WTC11 (cell line): ENCODE measurements at regions not wholly inside any gene's neighbourhood (a gene's known extent, or its start where the extent isn't known, plus 50 kb on each side); places are given as distances from the start of the nearest gene placed in this dataset.

Source experiments
- ARID4B ChIP-seq: sonication (generic); formaldehyde crosslinking; IDR thresholded peaks from 2 replicates; pipeline ENCODE4 v1.8.0; 2023; ENCODE audit warnings: missing genetic modification reagents, mild to moderate bottlenecking, borderline replicate concordance
- ATF6 ChIP-seq: sonication (generic); formaldehyde crosslinking; IDR thresholded peaks from 2 replicates; pipeline ENCODE4 v1.8.1; 2023; ENCODE audit warnings: mild to moderate bottlenecking, missing genetic modification reagents
- ESRRA ChIP-seq: sonication (generic); formaldehyde crosslinking; IDR thresholded peaks from 2 replicates; pipeline ENCODE4 v1.8.1; 2022; ENCODE audit warnings: mild to moderate bottlenecking, missing genetic modification reagents, borderline replicate concordance
- MAX ChIP-seq: sonication (generic); formaldehyde crosslinking; IDR thresholded peaks from 2 replicates; pipeline ENCODE4 v1.8.0; 2022; ENCODE audit warnings: mild to moderate bottlenecking, missing genetic modification reagents
- SP1 ChIP-seq: sonication (generic); formaldehyde crosslinking; conservative IDR thresholded peaks from 2 replicates; pipeline ENCODE4 v1.8.1; 2022; ENCODE audit warnings: missing genetic modification reagents
- TEAD4 ChIP-seq: sonication (generic); formaldehyde crosslinking; IDR thresholded peaks from 2 replicates; pipeline ENCODE4 v1.8.0; 2022; ENCODE audit warnings: mild to moderate bottlenecking, missing genetic modification reagents

- TF ChIP-seq ARID4B (CRISPR knock-in tag) (no peak), ATF6 (CRISPR knock-in tag) (no peak), ESRRA (CRISPR knock-in tag) (no peak), SP1 (CRISPR knock-in tag) (no peak), MAX (CRISPR knock-in tag) (no peak), TEAD4 (no peak)
Measured at GRCh38 chr10:113225903-113226302, 275.9 kb downstream of the TCF7L2 start.
